ENCODE measurements at regions not wholly inside any gene's neighbourhood (a gene's known extent, or its start where the extent isn't known, plus 50 kb on each side); places are given as distances from the start of the nearest gene placed in this dataset.
A peak's percentile ranks its signal among the peaks of the same experiment; 100 is the strongest.

DNA sequence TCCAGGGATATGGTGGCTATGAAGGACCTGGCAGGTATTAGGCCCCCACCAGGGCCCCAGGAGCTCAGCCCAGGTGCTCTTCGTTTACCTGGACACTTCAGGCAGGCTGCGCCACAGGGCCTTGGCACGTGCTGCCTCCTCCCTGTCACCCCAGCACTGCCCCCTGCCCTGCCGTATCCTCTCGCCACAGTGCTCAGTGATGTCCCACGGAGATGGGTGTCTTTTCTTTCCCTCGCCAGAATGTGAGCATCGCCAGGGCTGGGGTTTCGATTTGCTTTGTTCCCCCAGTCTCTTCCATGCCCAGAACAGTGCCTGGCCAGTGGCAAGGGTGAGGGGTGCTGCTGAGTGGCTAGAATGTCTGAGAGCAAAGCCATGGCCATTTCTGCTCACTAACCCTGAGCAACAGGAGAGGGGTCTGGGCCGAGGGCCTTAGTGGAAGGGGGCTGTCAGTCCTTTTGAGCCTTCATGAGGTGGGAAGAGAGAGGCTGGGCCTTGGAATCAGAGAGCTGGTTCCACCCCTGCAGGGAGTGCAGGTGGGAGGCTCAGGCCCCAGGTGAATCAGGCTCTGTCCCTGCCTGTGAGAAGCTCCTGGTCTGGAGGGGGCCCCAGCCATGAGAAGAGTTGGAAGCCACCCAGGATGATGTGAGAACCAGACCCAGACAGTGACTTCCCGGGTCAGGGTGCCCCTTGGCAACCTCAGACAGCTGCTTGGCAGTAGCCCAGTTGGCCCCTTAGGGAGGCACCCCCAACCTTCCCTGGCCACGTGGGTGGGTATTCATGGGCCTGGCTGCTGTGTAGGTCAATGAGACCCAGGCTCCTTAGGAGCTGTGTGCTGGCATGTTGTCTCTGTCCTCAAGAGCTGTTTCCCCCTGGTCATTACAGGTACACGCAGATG, 129.9 kb upstream of the HS6ST1 start:
- Mint-ChIP-seq H3K27ac (ENCODE audit: unreplicated experiment) (no peak overlapping the region), H3K9me3 (ENCODE audit: unreplicated experiment) (peaks cover 23% of the 10 kb centered on the region), H3K27me3 (ENCODE audit: unreplicated experiment) (peaks cover 20% of the 10 kb centered on the region), H3K4me1 (ENCODE audit: low read depth, unreplicated experiment) (peaks cover 40% of the 10 kb centered on the region), H3K36me3 (ENCODE audit: unreplicated experiment) (no peaks in the 10 kb centered on the region), H3K4me3 (ENCODE audit: unreplicated experiment) (no peak overlapping the region)
- TF ChIP-seq CTCF (IDR thresholded peaks at IDR 0.05; ENCODE audit: partially characterized antibody, unreplicated experiment): no peak
- DNase-seq: no peak

GRCh38 chr2:128449226-128450061, 130.8 kb upstream of the HS6ST1 start:
- Mint-ChIP-seq H3K27me3 (ENCODE audit: unreplicated experiment) (peaks cover 15% of the 10 kb centered on the region), H3K9me3 (ENCODE audit: unreplicated experiment) (peaks cover 20% of the 10 kb centered on the region), H3K4me1 (ENCODE audit: low read depth, unreplicated experiment) (peaks cover 33% of the 10 kb centered on the region), H3K4me3 (ENCODE audit: unreplicated experiment) (no peak overlapping the region), H3K27ac (ENCODE audit: unreplicated experiment) (no peak overlapping the region), H3K36me3 (ENCODE audit: unreplicated experiment) (no peaks in the 10 kb centered on the region)
- DNase-seq: no peak
- TF ChIP-seq CTCF (IDR thresholded peaks at IDR 0.05; ENCODE audit: partially characterized antibody, unreplicated experiment): no peak

GRCh38 chr2:128450211-128451024, 131.8 kb upstream of the HS6ST1 start:
- no peak for TF ChIP-seq CTCF (IDR thresholded peaks at IDR 0.05; ENCODE audit: partially characterized antibody, unreplicated experiment)
- Mint-ChIP-seq H3K36me3 (ENCODE audit: unreplicated experiment) (no peaks in the 10 kb centered on the region), H3K4me3 (ENCODE audit: unreplicated experiment) (peak overlapping the region; percentile 8), H3K27ac (ENCODE audit: unreplicated experiment) (no peak overlapping the region), H3K27me3 (ENCODE audit: unreplicated experiment) (peaks cover 15% of the 10 kb centered on the region), H3K4me1 (ENCODE audit: low read depth, unreplicated experiment) (peaks cover 25% of the 10 kb centered on the region), H3K9me3 (ENCODE audit: unreplicated experiment) (peaks cover 12% of the 10 kb centered on the region)
- no peak for DNase-seq

GRCh38 chr2:128451084-128452023, 132.7 kb upstream of the HS6ST1 start:
- Mint-ChIP-seq H3K4me1 (ENCODE audit: low read depth, unreplicated experiment) (peaks cover 22% of the 10 kb centered on the region), H3K9me3 (ENCODE audit: unreplicated experiment) (peaks cover 14% of the 10 kb centered on the region), H3K4me3 (ENCODE audit: unreplicated experiment) (no peak overlapping the region), H3K36me3 (ENCODE audit: unreplicated experiment) (peaks cover 4% of the 10 kb centered on the region), H3K27ac (ENCODE audit: unreplicated experiment) (no peak overlapping the region), H3K27me3 (ENCODE audit: unreplicated experiment) (peaks cover 14% of the 10 kb centered on the region)
- no peak for TF ChIP-seq CTCF (IDR thresholded peaks at IDR 0.05; ENCODE audit: partially characterized antibody, unreplicated experiment)
- no peak for DNase-seq

All from glutamatergic neuron (in vitro differentiated cells).